Heart left ventricle (tissue), 16 donors: ENCODE measurements at regions not wholly inside any gene's neighbourhood (a gene's known extent, or its start where the extent isn't known, plus 50 kb on each side); places are given as distances from the start of the nearest gene placed in this dataset.

Experiments
- ATAC-seq, 4 donors: fragments of 200-7000 bp; cut with Tn5 transposase; one replicate each; pipeline ENCODE4 v1.9.1; 2020 to 2022; ENCODE audit warnings: moderate library complexity in 4 of 4, mild to moderate bottlenecking in 3 of 4, moderate number of reproducible peaks in 1 of 4
- DNase-seq, 5 donors: peaks; one replicate each; pipeline ENCODE4 v3.0.0-alpha.2; 2020
- H3K27ac ChIP-seq, 12 donors: fragments of 200-600 bp; sonication (generic) in 4 of 12; one replicate each; pipeline versions ENCODE4 v1.5.0 to v1.8.0; 2016 to 2022; ENCODE audit warnings: mild to moderate bottlenecking in 2 of 12
- H3K27me3 ChIP-seq, 9 donors: fragments of 200-600 bp; sonication (generic) in 2 of 9; one replicate each; pipeline versions ENCODE4 v1.5.1 to v1.8.0; 2016 to 2022; ENCODE audit warnings: mild to moderate bottlenecking in 3 of 9
- H3K36me3 ChIP-seq, 9 donors: fragments of 200-600 bp; sonication (generic) in 2 of 9; one replicate each; pipeline versions ENCODE4 v1.5.0 to v1.8.0; 2018 to 2022; ENCODE audit warnings: mild to moderate bottlenecking in 2 of 9
- H3K4me1 ChIP-seq, 12 donors: fragments of 200-600 bp; sonication (generic) in 4 of 12; one replicate each; pipeline versions ENCODE4 v1.5.0 to v1.8.0; 2016 to 2022; ENCODE audit warnings: mild to moderate bottlenecking in 3 of 12
- H3K4me3 ChIP-seq, 12 donors: fragments of 200-600 bp; sonication (generic) in 4 of 12; one replicate each; pipeline versions ENCODE4 v1.5.0 to v1.8.0; 2017 to 2022; ENCODE audit warnings: mild to moderate bottlenecking in 9 of 12, moderate library complexity in 4 of 12
- H3K9me3 ChIP-seq, 12 donors: fragments of 200-600 bp; sonication (generic) in 4 of 12; one replicate each; pipeline versions ENCODE4 v1.5.0 to v1.8.0; 2016 to 2022; ENCODE audit warnings: mild to moderate bottlenecking in 1 of 12
- CTCF ChIP-seq, 12 donors: fragments of 200-600 bp; sonication (generic) in 4 of 12; IDR thresholded peaks; one replicate each; pipeline versions ENCODE4 v1.5.0 to v1.8.0; 2018 to 2022; ENCODE audit warnings: antibody characterized with exemption in 12 of 12, mild to moderate bottlenecking in 5 of 12
- POLR2A ChIP-seq, 2 donors: fragments of 450-650 bp; IDR thresholded peaks; one replicate each; pipeline ENCODE4 v1.6.1; 2017; ENCODE audit warnings: antibody characterized with exemption in 2 of 2, mild to moderate bottlenecking in 2 of 2, moderate library complexity in 2 of 2
- WGBS, 4 donors: extraction: QIAGEN DNeasy Blood & Tissue Kit in 2 of 4; methylation state at CpG; one replicate each; pipeline versions ENCODE4 v1.1.5 to v1.1.7; 2013 to 2018; 5-methylcytosine and 5-hydroxymethylcytosine counted together
- intact Hi-C, 10 donors: fragments of 100-400 bp; cut with DNase I; formaldehyde crosslinking; loops; one replicate each; pipeline versions ENCODE4 v1.11.1 to v1.14.2; 2022
- donor health status: ischemic (EF 13 %, LVEDD 7.1; RV severe dilation, severe dysfunction).
- donor health status: healthy with polysubstance abuse.
- donor health status: DM: no; HTN: yes; CAD: no.
- donor health status: DM: no; HTN: no; CAD: no.
- donor health status: ischemic (EF 25% LVEDD 6.9; RV normal size, moderate dysfunction).
- donor health status: ischemic (EF 25% LVEDD 5.7; RV mildly dilated, moderate dysfunction).
- donor health status: healthy.
- donor health status: DM: yes; HTN: yes; CAD: no.
- donor health status: ischemic (EF 35%, LVEDD 5.7; RV mildly dilated, moderate dysfunction).
- donor health status: nonischemic (EF 11% LVEDD 7.7; RV severe dilation, severe dysfunction).
- donor health status: DM: yes; HTN: yes; CAD: no.
- donor health status: PGD.
- donor health status: ischemic (EF 29% LVEDD 5.4; RV normal size, mild dysfunction).
- donor health status: nonischemic (EF 23%, LVEDD 6.1; RV moderate dilation, normal function).

DNA sequence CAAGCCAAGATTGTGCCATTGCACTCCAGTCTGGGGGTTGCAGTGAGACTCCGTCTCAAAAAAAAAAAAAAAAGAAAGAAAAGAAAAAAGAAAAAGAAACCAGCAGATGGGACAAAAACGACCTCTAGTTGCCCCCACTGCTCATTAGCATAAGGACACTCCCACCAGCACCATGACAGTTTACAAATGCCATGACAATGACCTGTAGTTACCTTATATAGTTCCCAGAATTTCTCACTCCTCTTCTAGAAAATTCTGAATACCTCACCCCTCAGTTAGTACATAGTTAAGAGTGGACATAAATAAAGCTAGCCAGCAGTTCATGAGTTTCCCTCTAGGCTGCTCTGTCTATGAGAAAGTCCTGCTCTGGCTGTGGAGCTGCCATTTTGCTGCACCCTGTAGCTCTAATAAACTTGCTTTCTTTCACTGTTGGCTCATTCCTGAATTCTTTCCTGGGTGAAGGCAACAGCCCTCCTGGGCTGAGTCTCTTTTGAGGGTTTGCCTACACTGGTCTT lies 276.8 kb upstream of the AKR1E2 start:
- WGBS, 4 donors: 76 to 93% (median 80%) methylated on average over 2 of the region's 2 CpGs
- Histone ChIP-seq H3K4me3 (no peak overlapping the region), H3K4me1 (no peaks in the 10 kb centered on the region), H3K36me3 (no peaks in the 10 kb centered on the region), H3K27me3 (no peaks in the 10 kb centered on the region), H3K9me3 (no peaks in the 10 kb centered on the region), H3K27ac (no peak overlapping the region)
- no peak for ATAC-seq
- TF ChIP-seq POLR2A (IDR thresholded peaks at IDR 0.05) (no peak), CTCF (IDR thresholded peaks at IDR 0.05) (no peak)
- no peak for DNase-seq
- intact Hi-C loops: no loop called here

DNA sequence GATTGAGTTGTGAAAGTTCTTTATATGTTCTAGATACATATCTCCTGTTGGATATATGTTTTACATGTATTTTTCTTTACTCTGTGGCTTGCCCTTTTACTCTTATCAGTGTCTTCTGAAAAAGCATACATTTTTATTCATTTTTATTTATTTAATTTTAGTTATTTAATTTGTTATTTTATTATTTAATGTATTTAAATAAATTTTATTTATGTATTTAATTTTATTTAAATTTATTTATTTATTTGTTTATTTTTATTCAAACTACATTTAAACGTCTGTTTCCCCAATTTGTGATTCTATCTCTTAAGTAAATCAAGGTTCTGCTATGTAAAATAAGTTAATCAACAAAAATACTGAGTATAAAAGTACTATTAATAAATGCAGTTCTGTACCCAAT lies 279.1 kb upstream of the AKR1E2 start:
- no peaks in the 10 kb centered on the region for H3K4me1 ChIP-seq
- DNase-seq: no peak
- ATAC-seq: no peak
- no peaks in the 10 kb centered on the region for H3K36me3 ChIP-seq
- 91 to 96% (median 94%) methylated on average over 1 of the region's 1 CpG for WGBS, 4 donors
- no peak overlapping the region for H3K4me3 ChIP-seq
- TF ChIP-seq POLR2A (IDR thresholded peaks at IDR 0.05) (no peak), CTCF (IDR thresholded peaks at IDR 0.05) (no peak)
- no peaks in the 10 kb centered on the region for H3K9me3 ChIP-seq
- intact Hi-C loops: no loop called here
- H3K27ac ChIP-seq: no peak overlapping the region
- no peaks in the 10 kb centered on the region for H3K27me3 ChIP-seq

- DNase-seq: no peak
- H3K4me1 ChIP-seq: no peaks in the 10 kb centered on the region
- no peak overlapping the region for H3K4me3 ChIP-seq
- intact Hi-C loops: no loop called here
- no peaks in the 10 kb centered on the region for H3K27me3 ChIP-seq
- 96 to 98% (median 96%) methylated on average over 7 of the region's 7 CpGs for WGBS, 4 donors
- H3K27ac ChIP-seq: no peak overlapping the region
- TF ChIP-seq CTCF (IDR thresholded peaks at IDR 0.05) (no peak), POLR2A (IDR thresholded peaks at IDR 0.05) (no peak)
- no peak for ATAC-seq
- peaks cover 0 to 3% (median 0%) of the 10 kb centered on the region in 12 donors for H3K9me3 ChIP-seq
- no peaks in the 10 kb centered on the region for H3K36me3 ChIP-seq
These were observed 279.5 kb upstream of the AKR1E2 start for GRCh38 chr10:4546500-4546899.

DNA sequence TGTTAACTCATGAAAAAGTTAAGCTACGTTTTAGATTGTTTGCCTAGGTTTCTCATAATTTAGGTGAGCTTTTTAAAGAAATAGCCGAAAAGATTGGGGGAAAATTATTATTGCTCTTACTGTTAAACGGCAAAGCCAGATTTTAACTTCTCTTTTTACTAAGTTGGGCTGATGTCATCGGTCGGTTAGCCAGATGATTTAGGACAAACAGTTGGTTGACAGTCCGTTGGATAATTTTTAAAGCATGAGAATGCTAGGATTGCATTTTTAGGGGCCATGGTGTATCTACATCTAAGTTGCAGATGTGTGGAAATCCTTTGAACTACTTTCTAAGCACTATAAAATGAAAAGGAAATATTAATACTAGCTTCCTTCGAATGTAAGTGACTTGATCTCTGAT lies 280.9 kb upstream of the AKR1E2 start:
- no peaks in the 10 kb centered on the region for H3K27me3 ChIP-seq
- no peak overlapping the region for H3K27ac ChIP-seq
- no peak for ATAC-seq
- peaks cover 0 to 18% (median 5%) of the 10 kb centered on the region in 12 donors for H3K9me3 ChIP-seq
- no peaks in the 10 kb centered on the region for H3K36me3 ChIP-seq
- H3K4me3 ChIP-seq: no peak overlapping the region
- WGBS, 4 donors: 82 to 86% (median 84%) methylated on average over 7 of the region's 7 CpGs
- no peak for DNase-seq
- no peaks in the 10 kb centered on the region for H3K4me1 ChIP-seq
- TF ChIP-seq POLR2A (IDR thresholded peaks at IDR 0.05) (no peak), CTCF (IDR thresholded peaks at IDR 0.05) (no peak)
- intact Hi-C loops: loop anchor here in 1 of 10 donors (2.0 kb wide), 1 partner anchor 40 kb away; no protein-coding TSS in a partner anchor
